GM23338 (cell line): ENCODE measurements at regions not wholly inside any gene's neighbourhood (a gene's known extent, or its start where the extent isn't known, plus 50 kb on each side); places are given as distances from the start of the nearest gene placed in this dataset.
A peak's percentile ranks its signal among the peaks of the same experiment; 100 is the strongest.

Source experiments
- ATAC-seq: fragments of 200-7000 bp; cut with Tn5 transposase; 3 replicates; pipeline ENCODE4 v1.9.1; 2020
- DNase-seq: peaks from one replicate; pipeline ENCODE4 v3.0.0-alpha.2; 2015; ENCODE audit warnings: low spot score
- H2AFZ ChIP-seq: fragments of 200-600 bp; sonication (generic); 2 replicates; pipeline ENCODE4 v1.8.0; 2016; ENCODE audit warnings: antibody characterized with exemption, mild to moderate bottlenecking, moderate library complexity
- H3F3A ChIP-seq: fragments of 200-600 bp; sonication (generic); replicated peaks from 2 replicates; pipeline ENCODE4 v1.8.0; 2017; ENCODE audit warnings: antibody characterized with exemption, mixed run types, low read depth
- H3K27ac ChIP-seq: fragments of 200-600 bp; sonication (generic); 2 replicates; pipeline ENCODE4 v1.6.1; 2016; ENCODE audit warnings: low read depth
- H3K27me3 ChIP-seq: fragments of 200-600 bp; sonication (generic); 2 replicates; pipeline ENCODE4 v1.8.0; 2016; ENCODE audit warnings: mild to moderate bottlenecking, mixed run types, moderate library complexity; ENCODE audit not compliant: insufficient read depth
- H3K36me3 ChIP-seq: fragments of 200-600 bp; sonication (generic); 2 replicates; pipeline ENCODE4 v1.8.0; 2016; ENCODE audit warnings: mild to moderate bottlenecking; ENCODE audit not compliant: insufficient read depth
- H3K4me1 ChIP-seq: fragments of 200-600 bp; sonication (generic); 2 replicates; pipeline ENCODE4 v1.8.0; 2016; ENCODE audit warnings: mild to moderate bottlenecking, moderate library complexity; ENCODE audit not compliant: insufficient read depth
- H3K4me2 ChIP-seq: fragments of 200-600 bp; sonication (generic); 2 replicates; pipeline ENCODE4 v1.7.1; 2017; ENCODE audit warnings: mixed run types
- H3K4me3 ChIP-seq: fragments of 200-600 bp; sonication (generic); 2 replicates; pipeline ENCODE4 v1.6.1; 2016; ENCODE audit warnings: mixed run types
- H3K79me2 ChIP-seq: fragments of 200-600 bp; sonication (generic); replicated peaks from 2 replicates; pipeline ENCODE4 v1.8.0; 2017; ENCODE audit warnings: mild to moderate bottlenecking; ENCODE audit not compliant: insufficient read depth
- H3K9me2 ChIP-seq: fragments of 200-600 bp; sonication (generic); 2 replicates; pipeline ENCODE4 v1.8.0; 2017; ENCODE audit not compliant: insufficient read depth
- H4K20me1 ChIP-seq: fragments of 200-600 bp; sonication (generic); replicated peaks from 2 replicates; pipeline ENCODE4 v1.8.0; 2017; ENCODE audit warnings: mild to moderate bottlenecking; ENCODE audit not compliant: insufficient read depth
- H3K27ac Mint-ChIP-seq: 2 replicates; pipeline ENCODE4 v1.8.0; 2020; ENCODE audit warnings: inconsistent platforms, mild to moderate bottlenecking, moderate library complexity, mixed read lengths
- H3K27me3 Mint-ChIP-seq: 3 replicates; pipeline ENCODE4 v1.8.0; 2022; ENCODE audit warnings: low read depth, mild to moderate bottlenecking, moderate library complexity, mixed read lengths, inconsistent platforms; ENCODE audit not compliant: insufficient read depth, poor library complexity
- H3K36me3 Mint-ChIP-seq: 3 replicates; pipeline ENCODE4 v1.8.0; 2021; ENCODE audit warnings: low read depth, mild to moderate bottlenecking, inconsistent platforms, moderate library complexity, mixed read lengths
- H3K4me1 Mint-ChIP-seq: 3 replicates; pipeline ENCODE4 v1.8.0; 2020; ENCODE audit warnings: mild to moderate bottlenecking, inconsistent platforms, mixed read lengths
- H3K4me3 Mint-ChIP-seq: 3 replicates; pipeline ENCODE4 v1.8.0; 2021; ENCODE audit warnings: moderate library complexity, mild to moderate bottlenecking, inconsistent platforms, mixed read lengths
- H3K9me3 Mint-ChIP-seq: 3 replicates; pipeline ENCODE4 v1.8.0; 2020; ENCODE audit warnings: moderate library complexity, mild to moderate bottlenecking, inconsistent platforms, mixed read lengths
- EZH2 ChIP-seq: fragments of 200-600 bp; sonication (generic); IDR thresholded peaks from one replicate; pipeline ENCODE4 v1.8.0; 2017; ENCODE audit warnings: antibody characterized with exemption, mild to moderate bottlenecking, low read depth; ENCODE audit not compliant: unreplicated experiment
- JUNB ChIP-seq: IDR thresholded peaks from one replicate; pipeline ENCODE4 v1.6.1; 2016; ENCODE audit warnings: antibody characterized with exemption; ENCODE audit not compliant: unreplicated experiment
- NANOG ChIP-seq: IDR thresholded peaks from 2 replicates; pipeline ENCODE4 v1.6.1; 2016; ENCODE audit warnings: antibody characterized with exemption, borderline replicate concordance
- POLR2AphosphoS5 ChIP-seq: IDR thresholded peaks from 2 replicates; pipeline ENCODE4 v1.6.1; 2016; ENCODE audit warnings: antibody characterized with exemption, low read depth
- REST ChIP-seq: IDR thresholded peaks from one replicate; pipeline ENCODE4 v1.6.1; 2018; ENCODE audit warnings: antibody characterized with exemption; ENCODE audit not compliant: unreplicated experiment
- STAT1 ChIP-seq: IDR thresholded peaks from one replicate; pipeline ENCODE4 v1.6.1; 2016; ENCODE audit warnings: antibody characterized with exemption; ENCODE audit not compliant: unreplicated experiment
- ZNF114 ChIP-seq: fragments of 250-450 bp; sonication (Bioruptor Pico); IDR thresholded peaks from 2 replicates; pipeline ENCODE4 v1.5.0; 2020; ENCODE audit warnings: mild to moderate bottlenecking, moderate library complexity
- ZNF331 ChIP-seq: fragments of 250-450 bp; sonication (Bioruptor Pico); IDR thresholded peaks from 2 replicates; pipeline ENCODE4 v1.5.0; 2020; ENCODE audit warnings: low read depth, mild to moderate bottlenecking, moderate library complexity
- TF ChIP-seq, protein P1 (sequence below), 2 experiments: fragments of 200-600 bp in 1 of 2; sonication (generic) in 1 of 2; conservative IDR thresholded peaks; 2 replicates each; pipeline versions ENCODE4 v1.5.1 to v1.6.1; 2016 to 2017; ENCODE audit warnings: antibody characterized with exemption in 2 of 2, low read depth in 2 of 2, mild to moderate bottlenecking in 2 of 2, moderate library complexity in 1 of 2

- Mint-ChIP-seq H3K4me3 (no peak overlapping the region), H3K9me3 (no peaks in the 10 kb centered on the region; the same call in 2 of the 3 replicates), H3K36me3 (no peaks in the 10 kb centered on the region), H3K27me3 (no peaks in the 10 kb centered on the region), H3K4me1 (peaks cover 8% of the 10 kb centered on the region), H3K27ac (0 out of 2 replicates have a peak overlapping the region, but pooled peaks have one; percentile 73)
- no peaks in the 10 kb centered on the region for H3F3A ChIP-seq
- TF ChIP-seq ZNF331: no peak
- no peak for TF ChIP-seq ZNF114 (CRISPR knock-in tag)
- no peak for TF ChIP-seq STAT1
- TF ChIP-seq JUNB: no peak
- TF ChIP-seq, protein P1, sequence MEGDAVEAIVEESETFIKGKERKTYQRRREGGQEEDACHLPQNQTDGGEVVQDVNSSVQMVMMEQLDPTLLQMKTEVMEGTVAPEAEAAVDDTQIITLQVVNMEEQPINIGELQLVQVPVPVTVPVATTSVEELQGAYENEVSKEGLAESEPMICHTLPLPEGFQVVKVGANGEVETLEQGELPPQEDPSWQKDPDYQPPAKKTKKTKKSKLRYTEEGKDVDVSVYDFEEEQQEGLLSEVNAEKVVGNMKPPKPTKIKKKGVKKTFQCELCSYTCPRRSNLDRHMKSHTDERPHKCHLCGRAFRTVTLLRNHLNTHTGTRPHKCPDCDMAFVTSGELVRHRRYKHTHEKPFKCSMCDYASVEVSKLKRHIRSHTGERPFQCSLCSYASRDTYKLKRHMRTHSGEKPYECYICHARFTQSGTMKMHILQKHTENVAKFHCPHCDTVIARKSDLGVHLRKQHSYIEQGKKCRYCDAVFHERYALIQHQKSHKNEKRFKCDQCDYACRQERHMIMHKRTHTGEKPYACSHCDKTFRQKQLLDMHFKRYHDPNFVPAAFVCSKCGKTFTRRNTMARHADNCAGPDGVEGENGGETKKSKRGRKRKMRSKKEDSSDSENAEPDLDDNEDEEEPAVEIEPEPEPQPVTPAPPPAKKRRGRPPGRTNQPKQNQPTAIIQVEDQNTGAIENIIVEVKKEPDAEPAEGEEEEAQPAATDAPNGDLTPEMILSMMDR (conservative IDR thresholded peaks at IDR 0.05; ENCODE audit: low read depth in 2 of 2): no peak
- no peaks in the 10 kb centered on the region for H4K20me1 ChIP-seq
- no peaks in the 10 kb centered on the region for H3K36me3 ChIP-seq
- H3K4me1 ChIP-seq: peaks cover 11% of the 10 kb centered on the region; the same call in 1 of the 2 replicates
- no peak overlapping the region for H2AFZ ChIP-seq
- DNase-seq: peak; percentile 19
- H3K4me3 ChIP-seq: no peak overlapping the region
- peak; percentile 49; the same call in 2 of the 3 replicates for ATAC-seq
- no peak overlapping the region for H3K27ac ChIP-seq
- H3K27me3 ChIP-seq: no peaks in the 10 kb centered on the region
- peaks cover 4% of the 10 kb centered on the region for H3K9me2 ChIP-seq
- no peaks in the 10 kb centered on the region for H3K79me2 ChIP-seq
- H3K4me2 ChIP-seq: no peak overlapping the region
These were observed 689.5 kb downstream of the DNAJB9 start for GRCh38 chr7:109259151-109259550.

DNA sequence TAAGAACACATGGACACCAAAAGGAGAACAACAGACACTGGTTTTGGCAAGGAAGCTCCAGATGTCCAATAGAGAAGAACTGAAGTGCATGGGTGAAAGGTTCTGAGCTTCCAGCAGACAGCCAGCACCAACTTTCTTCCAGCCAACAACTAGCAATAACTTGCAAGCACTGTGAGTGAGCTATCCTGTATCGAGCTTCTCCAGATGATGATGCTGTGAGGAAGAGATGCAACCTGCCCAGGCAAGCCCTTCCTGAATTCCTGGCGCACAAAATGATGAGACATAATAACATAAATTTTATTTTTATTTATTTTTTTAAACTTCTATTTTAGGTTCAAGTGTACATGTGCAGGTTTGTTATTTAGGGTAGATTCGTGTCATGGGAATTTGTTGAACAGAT lies 692.1 kb downstream of the DNAJB9 start:
- no peaks in the 10 kb centered on the region for H3K27me3 ChIP-seq
- H3K36me3 ChIP-seq: no peaks in the 10 kb centered on the region
- no peaks in the 10 kb centered on the region for H3K36me3 Mint-ChIP-seq
- DNase-seq: no peak
- H3F3A ChIP-seq: no peaks in the 10 kb centered on the region
- H3K4me1 ChIP-seq: peaks cover 11% of the 10 kb centered on the region; the same call in 1 of the 2 replicates
- no peaks in the 10 kb centered on the region for H3K27me3 Mint-ChIP-seq
- no peak overlapping the region for H3K4me2 ChIP-seq
- peaks cover 8% of the 10 kb centered on the region for H3K4me1 Mint-ChIP-seq
- no peak for TF ChIP-seq EZH2
- TF ChIP-seq JUNB: no peak
- TF ChIP-seq, protein P1 (conservative IDR thresholded peaks at IDR 0.05; ENCODE audit: low read depth in 2 of 2): no peak
- TF ChIP-seq REST: no peak
- TF ChIP-seq NANOG: no peak
- TF ChIP-seq POLR2AphosphoS5: no peak
- no peaks in the 10 kb centered on the region; the same call in 2 of the 3 replicates for H3K9me3 Mint-ChIP-seq
- ATAC-seq: no peak
- H3K4me3 ChIP-seq: no peak overlapping the region
- no peak overlapping the region for H3K27ac Mint-ChIP-seq
- no peaks in the 10 kb centered on the region for H4K20me1 ChIP-seq
- H3K27ac ChIP-seq: no peak overlapping the region
- no peak overlapping the region for H3K4me3 Mint-ChIP-seq
- H2AFZ ChIP-seq: no peak overlapping the region
- no peaks in the 10 kb centered on the region for H3K79me2 ChIP-seq
- H3K9me2 ChIP-seq: peaks cover 4% of the 10 kb centered on the region
